ENCODE measurements at regions not wholly inside any gene's neighbourhood (a gene's known extent, or its start where the extent isn't known, plus 50 kb on each side); places are given as distances from the start of the nearest gene placed in this dataset.

GRCh38 chr6:19478992-19479391 lies 358.2 kb upstream of the ID4 start:
- TF ChIP-seq KAT8 (IDR thresholded peaks at IDR 0.05; ENCODE audit: low read depth) (no peak), CTCF (IDR thresholded peaks at IDR 0.05 in 2 of 3, conservative IDR thresholded peaks at IDR 0.05 in 1 of 3; ENCODE audit: insufficient read depth in 2 of 3, low read depth in 1 of 3, low read length in 3 of 3) (no peak), XRCC3 (IDR thresholded peaks at IDR 0.05) (no peak), SNIP1 (IDR thresholded peaks at IDR 0.05; ENCODE audit: low read depth) (no peak), RBM17 (IDR thresholded peaks at IDR 0.05; ENCODE audit: borderline replicate concordance, low read depth, low read length) (no peak), JUN (IDR thresholded peaks at IDR 0.05; ENCODE audit: borderline replicate concordance, low read depth, low read length) (no peak), JUN (CRISPR knock-in tag; IDR thresholded peaks at IDR 0.05; ENCODE audit: borderline replicate concordance) (no peak), SMAD4 (CRISPR knock-in tag; conservative IDR thresholded peaks at IDR 0.05) (no peak), GATA2 (CRISPR knock-in tag; IDR thresholded peaks at IDR 0.05) (no peak), SMC3 (conservative IDR thresholded peaks at IDR 0.05; ENCODE audit: insufficient read depth, low read depth, low read length) (no peak), CEBPB (tag; IDR thresholded peaks at IDR 0.05) (no peak), ATF3 (IDR thresholded peaks at IDR 0.05) (no peak), ATF3 (CRISPR knock-in tag; conservative IDR thresholded peaks at IDR 0.05) (no peak)
